ENCODE measurements at regions not wholly inside any gene's neighbourhood (a gene's known extent, or its start where the extent isn't known, plus 50 kb on each side); places are given as distances from the start of the nearest gene placed in this dataset.

- H3K27me3 ChIP-seq (replicated peaks), result no peaks in the 10 kb centered on the region
- TF ChIP-seq CTCF (IDR thresholded peaks at IDR 0.05; ENCODE audit: low read depth, low read length, missing control alignments), result no peak
- no peak overlapping the region for H3K4me3 ChIP-seq (ENCODE audit: low read depth, low read length)
- H3K27ac ChIP-seq, result no peak overlapping the region
- in situ Hi-C loops (cut with HindIII; ENCODE audit: low pct_ligation_motif_present, low sequenced_read_pairs), result no loop called here
- no peak for DNase-seq
- no peaks in the 10 kb centered on the region for H3K36me3 ChIP-seq (replicated peaks)
Measured at GRCh38 chr11:25432376-25432775, 899.6 kb upstream of the ANO3 start.

GRCh38 chr11:25435197-25435596, 896.7 kb upstream of the ANO3 start:
- H3K36me3 ChIP-seq (replicated peaks), result no peaks in the 10 kb centered on the region
- in situ Hi-C loops (cut with HindIII; ENCODE audit: low pct_ligation_motif_present, low sequenced_read_pairs), result no loop called here
- no peaks in the 10 kb centered on the region for H3K27me3 ChIP-seq (replicated peaks)
- H3K27ac ChIP-seq, result no peak overlapping the region
- no peak overlapping the region for H3K4me3 ChIP-seq (ENCODE audit: low read depth, low read length)
- no peak for DNase-seq
- no peak for TF ChIP-seq CTCF (IDR thresholded peaks at IDR 0.05; ENCODE audit: low read depth, low read length, missing control alignments)

GRCh38 chr11:25436326-25436725, 895.6 kb upstream of the ANO3 start:
- Histone ChIP-seq H3K27ac (no peak overlapping the region), H3K27me3 (replicated peaks) (no peaks in the 10 kb centered on the region), H3K36me3 (replicated peaks) (no peaks in the 10 kb centered on the region), H3K4me3 (ENCODE audit: low read depth, low read length) (no peak overlapping the region)
- TF ChIP-seq CTCF (IDR thresholded peaks at IDR 0.05; ENCODE audit: low read depth, low read length, missing control alignments), result no peak
- in situ Hi-C loops (cut with HindIII; ENCODE audit: low pct_ligation_motif_present, low sequenced_read_pairs), result no loop called here
- no peak for DNase-seq

GRCh38 chr11:25441421-25441820, 890.5 kb upstream of the ANO3 start:
- no peaks in the 10 kb centered on the region for H3K36me3 ChIP-seq (replicated peaks)
- no peak for DNase-seq
- in situ Hi-C loops (cut with HindIII; ENCODE audit: low pct_ligation_motif_present, low sequenced_read_pairs), result no loop called here
- H3K27me3 ChIP-seq (replicated peaks), result no peaks in the 10 kb centered on the region
- TF ChIP-seq CTCF (IDR thresholded peaks at IDR 0.05; ENCODE audit: low read depth, low read length, missing control alignments), result no peak
- no peak overlapping the region for H3K27ac ChIP-seq
- no peak overlapping the region for H3K4me3 ChIP-seq (ENCODE audit: low read depth, low read length)

- Histone ChIP-seq H3K27ac (no peak overlapping the region), H3K27me3 (replicated peaks) (no peaks in the 10 kb centered on the region), H3K36me3 (replicated peaks) (no peaks in the 10 kb centered on the region), H3K4me3 (ENCODE audit: low read depth, low read length) (no peak overlapping the region)
- DNase-seq, result no peak
- in situ Hi-C loops (cut with HindIII; ENCODE audit: low pct_ligation_motif_present, low sequenced_read_pairs), result no loop called here
- no peak for TF ChIP-seq CTCF (IDR thresholded peaks at IDR 0.05; ENCODE audit: low read depth, low read length, missing control alignments)
Measured at GRCh38 chr11:25449091-25449490, 882.8 kb upstream of the ANO3 start.

GRCh38 chr11:25453471-25453870, 878.5 kb upstream of the ANO3 start:
- no peaks in the 10 kb centered on the region for H3K36me3 ChIP-seq (replicated peaks)
- no peaks in the 10 kb centered on the region for H3K27me3 ChIP-seq (replicated peaks)
- no peak for DNase-seq
- no peak overlapping the region for H3K27ac ChIP-seq
- H3K4me3 ChIP-seq (ENCODE audit: low read depth, low read length), result no peak overlapping the region
- in situ Hi-C loops (cut with HindIII; ENCODE audit: low pct_ligation_motif_present, low sequenced_read_pairs), result no loop called here
- no peak for TF ChIP-seq CTCF (IDR thresholded peaks at IDR 0.05; ENCODE audit: low read depth, low read length, missing control alignments)

Data from brain microvascular endothelial cell (primary cell).